NCI-H2171 (cell line): ENCODE measurements at regions not wholly inside any gene's neighbourhood (a gene's known extent, or its start where the extent isn't known, plus 50 kb on each side); places are given as distances from the start of the nearest gene placed in this dataset.
A peak's percentile ranks its signal among the peaks of the same experiment; 100 is the strongest.
"Not testable (repeated sequence)": the region's sequence is repeated elsewhere in the genome, so short reads cannot be mapped to it uniquely, and the experiment has no call there.

Source experiments
- DNase-seq: peaks from one replicate; lab custom pipeline; 2025; lab: John Stamatoyannopoulos, UW

- DNase-seq: no peak
Observed at GRCh38 chr2:8342407-8342806, 339.4 kb upstream of the ID2 start.

- DNase-seq: no peak
Observed at GRCh38 chr2:8343031-8343430, 338.8 kb upstream of the ID2 start.

DNA sequence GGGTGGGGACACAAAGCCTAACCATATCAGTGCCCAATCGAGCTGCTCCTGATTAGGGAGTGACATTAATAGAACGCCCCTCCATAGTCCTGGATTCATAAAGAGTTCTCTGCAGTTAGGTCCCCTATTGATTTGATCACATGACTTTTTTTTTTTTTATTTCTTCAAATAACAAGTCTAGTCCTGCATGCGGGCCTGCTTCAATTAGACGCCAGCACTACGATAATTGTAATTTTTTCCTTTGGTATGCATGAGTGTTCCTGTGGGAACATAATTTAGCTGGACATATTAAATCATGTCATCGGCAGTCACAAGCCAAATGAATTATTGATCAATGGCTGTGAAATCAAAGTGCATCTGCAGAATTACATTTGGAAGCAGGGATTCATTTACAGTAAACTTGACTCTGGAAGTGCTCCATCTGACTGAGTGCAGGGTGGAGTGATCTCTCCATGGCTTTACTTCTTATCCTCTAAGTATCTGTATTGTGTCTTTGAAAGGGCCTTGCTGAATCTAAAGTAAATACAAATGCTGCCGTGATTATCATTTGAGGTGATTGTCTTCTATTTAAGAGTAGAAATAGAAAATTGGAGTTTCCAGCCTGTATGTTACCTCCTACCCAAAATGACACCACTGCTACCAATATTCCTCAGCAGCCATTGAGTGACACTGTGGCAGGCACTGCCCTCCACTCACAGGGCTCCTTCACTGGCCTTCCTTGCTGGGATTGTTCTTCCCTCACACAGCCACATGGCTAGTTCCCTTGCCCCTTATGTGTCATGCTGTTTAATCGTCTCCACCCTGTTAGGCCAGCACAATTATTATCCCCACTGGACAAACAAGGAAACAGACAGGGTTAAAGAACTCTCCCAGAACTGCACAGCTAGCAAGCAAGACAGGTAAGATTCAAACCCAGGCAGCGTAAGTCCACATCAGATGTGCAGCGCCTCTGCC, 337.4 kb upstream of the ID2 start:
- DNase-seq: no peak

- no peak for DNase-seq
Observed at GRCh38 chr2:8345200-8345599, 336.7 kb upstream of the ID2 start.

- no peak for DNase-seq
Observed at GRCh38 chr2:8346208-8346607, 335.6 kb upstream of the ID2 start.

DNA sequence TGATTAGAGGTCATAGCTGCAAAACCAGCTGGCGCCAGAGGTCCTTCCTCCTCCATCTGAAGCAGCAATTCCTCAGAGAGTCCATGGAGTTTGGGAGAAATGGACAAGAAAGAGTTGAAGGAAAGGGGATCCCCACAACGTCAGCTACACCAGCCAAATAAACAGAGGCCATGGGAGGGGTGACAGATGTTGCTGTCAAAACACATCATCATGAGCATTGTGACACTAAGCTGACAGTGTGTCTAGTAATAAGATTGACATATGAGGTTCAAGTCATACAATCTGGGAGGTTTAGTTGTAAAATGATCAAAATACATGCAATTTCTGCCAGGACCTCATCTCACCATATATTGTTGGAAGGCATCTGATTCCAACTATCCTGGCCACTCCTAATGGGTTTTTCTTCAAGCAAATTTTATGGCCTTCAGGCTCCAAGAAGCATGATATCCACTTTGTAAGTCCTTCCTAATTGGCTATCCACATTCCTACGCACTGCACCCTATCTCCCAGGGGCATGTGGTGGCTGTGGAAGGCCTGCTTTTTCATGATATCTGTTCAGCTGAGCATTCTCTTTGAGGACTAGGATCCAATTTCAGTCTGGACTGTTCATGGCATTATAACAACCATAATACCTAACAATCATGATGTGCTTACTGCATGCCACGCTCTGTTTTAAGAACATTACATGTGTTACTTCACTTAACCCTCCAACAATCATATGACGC, 335.0 kb upstream of the ID2 start:
- DNase-seq: no peak

GRCh38 chr2:8348911-8349310, 332.9 kb upstream of the ID2 start:
- not testable (repeated sequence) for DNase-seq

GRCh38 chr2:8352296-8352695, 329.6 kb upstream of the ID2 start:
- DNase-seq: no peak

- no peak for DNase-seq
Observed at GRCh38 chr2:8352989-8353388, 328.9 kb upstream of the ID2 start.

GRCh38 chr2:8355102-8355859, 326.6 kb upstream of the ID2 start:
- peak; percentile 91 for DNase-seq

GRCh38 chr2:8357738-8358518, 323.9 kb upstream of the ID2 start:
- no peak for DNase-seq

DNA sequence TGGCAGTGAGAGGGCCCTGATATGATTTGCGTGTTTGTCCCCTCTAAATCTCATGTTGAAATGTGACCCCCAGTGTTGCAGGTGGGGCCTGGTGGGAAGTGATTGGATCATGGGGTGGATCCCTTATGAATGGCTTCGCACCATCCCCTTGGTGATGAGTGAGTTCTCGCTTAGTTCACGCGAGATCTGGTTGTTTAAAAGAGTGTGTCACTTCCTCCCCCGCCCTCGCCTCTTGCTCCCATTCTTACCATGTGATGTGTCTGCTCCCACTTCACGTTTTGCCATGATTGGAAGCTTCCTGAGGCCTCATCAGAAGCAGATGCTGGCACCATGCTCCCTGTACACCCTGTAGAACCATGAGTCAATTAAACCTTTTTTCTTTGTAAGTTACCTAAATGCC, 319.9 kb upstream of the ID2 start:
- DNase-seq: no peak

DNA sequence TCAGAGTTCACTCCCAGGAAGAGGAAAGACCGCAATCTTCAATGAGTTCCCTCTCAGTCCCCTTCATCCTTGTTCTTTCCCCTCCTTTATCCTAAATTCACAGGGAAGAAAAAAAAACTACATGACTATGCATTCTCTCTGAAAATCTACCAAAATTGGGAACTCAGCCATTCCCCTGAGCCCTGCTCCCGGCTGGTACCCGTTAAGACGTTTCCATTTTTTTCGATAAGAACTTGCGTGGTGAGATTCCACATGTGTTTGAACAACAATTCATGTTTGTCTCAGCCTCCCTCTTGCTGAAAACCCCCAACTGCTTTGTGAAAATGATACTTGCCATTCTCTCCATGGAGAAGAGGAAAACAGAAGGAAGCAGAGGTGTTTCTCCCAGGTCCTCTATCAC, 318.7 kb upstream of the ID2 start:
- DNase-seq: no peak

- DNase-seq: no peak
Observed at GRCh38 chr2:8364668-8365067, 317.2 kb upstream of the ID2 start.

GRCh38 chr2:8365331-8365910, 316.4 kb upstream of the ID2 start:
- no peak for DNase-seq

DNA sequence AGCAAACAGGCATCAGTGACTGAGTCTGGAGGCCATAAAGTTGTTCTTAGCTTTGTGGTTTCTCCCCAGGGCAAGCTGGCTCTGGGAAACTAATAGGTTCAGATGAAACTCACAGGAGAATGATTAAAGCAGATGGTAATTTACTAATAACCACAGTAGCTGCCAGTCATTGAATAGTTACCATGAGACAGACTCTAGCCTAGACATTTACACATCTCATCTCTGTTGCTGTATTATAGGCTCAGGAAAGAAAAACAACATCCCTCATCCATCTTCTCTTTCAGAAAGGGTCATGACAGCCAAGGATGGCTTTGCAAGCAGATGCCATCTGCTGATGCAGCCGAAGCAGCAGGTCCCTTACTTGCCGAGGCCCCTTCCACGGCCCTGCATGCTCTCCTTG, 314.0 kb upstream of the ID2 start:
- peak; percentile 60 for DNase-seq

DNA sequence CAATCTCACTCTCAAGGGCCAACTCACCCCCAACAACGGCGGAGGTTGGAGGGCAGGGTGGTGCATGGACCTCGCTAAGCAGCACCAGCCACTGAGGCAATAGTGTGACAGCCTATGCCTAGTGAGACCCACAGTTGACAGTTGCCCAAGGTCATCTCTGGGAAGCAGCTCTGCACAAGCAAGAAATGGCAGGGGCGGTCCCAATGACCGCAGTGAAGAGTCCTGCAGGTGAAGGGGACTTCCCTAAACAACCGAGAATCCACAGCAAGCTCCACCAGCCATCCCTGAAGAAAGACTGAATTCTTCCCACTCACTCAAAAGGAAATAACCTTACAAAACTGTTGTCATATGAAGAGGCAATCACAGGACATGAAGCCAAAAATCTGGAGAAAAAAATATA, 313.4 kb upstream of the ID2 start:
- DNase-seq: no peak

- no peak for DNase-seq
Observed at GRCh38 chr2:8369522-8369921, 312.3 kb upstream of the ID2 start.

- no peak for DNase-seq
Observed at GRCh38 chr2:8370258-8370802, 311.5 kb upstream of the ID2 start.

GRCh38 chr2:8371653-8372052, 310.2 kb upstream of the ID2 start:
- DNase-seq: no peak

DNA sequence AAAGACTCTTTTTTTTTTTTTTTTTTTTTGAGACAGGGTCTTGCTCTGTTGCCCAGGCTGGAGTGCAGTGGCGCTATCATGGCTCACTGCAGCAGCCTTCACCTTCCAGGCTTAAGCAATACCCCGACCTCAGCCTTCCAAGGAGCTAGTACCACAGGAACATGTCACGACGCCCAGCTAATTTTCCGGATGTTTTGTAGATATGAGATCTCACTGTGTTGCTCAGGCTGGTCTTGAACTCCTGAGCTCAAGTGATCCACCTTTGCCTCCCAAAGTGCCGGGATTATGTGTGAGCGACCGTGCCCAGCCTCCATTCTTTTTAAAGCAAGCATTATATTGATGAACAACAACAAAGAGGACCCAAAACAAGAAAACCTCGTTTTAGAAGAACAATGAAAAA, 307.1 kb upstream of the ID2 start:
- no peak for DNase-seq
